Sigmoid colon (tissue), 6 donors: ENCODE measurements at regions not wholly inside any gene's neighbourhood (a gene's known extent, or its start where the extent isn't known, plus 50 kb on each side); places are given as distances from the start of the nearest gene placed in this dataset.
A peak's percentile ranks its signal among the peaks of the same experiment; 100 is the strongest.

Experiments used
- DNase-seq: peaks from one replicate; pipeline ENCODE4 v3.0.0-alpha.2; 2019
- H3K27ac ChIP-seq, 4 donors: fragments of 200-600 bp; sonication (generic); one replicate each; pipeline ENCODE4 v1.5.1; 2016 to 2019; ENCODE audit warnings: mild to moderate bottlenecking in 1 of 4
- H3K27me3 ChIP-seq, 3 donors: fragments of 200-600 bp; sonication (generic); one replicate each; pipeline ENCODE4 v1.5.1; 2019; ENCODE audit warnings: mild to moderate bottlenecking in 1 of 3
- H3K36me3 ChIP-seq, 4 donors: fragments of 200-600 bp; sonication (generic); one replicate each; pipeline ENCODE4 v1.5.1; 2016 to 2019
- H3K4me1 ChIP-seq, 4 donors: fragments of 200-600 bp; sonication (generic); one replicate each; pipeline ENCODE4 v1.5.1; 2017 to 2019
- H3K4me3 ChIP-seq, 4 donors: fragments of 200-600 bp; sonication (generic); one replicate each; pipeline ENCODE4 v1.5.1; 2017 to 2019; ENCODE audit warnings: mild to moderate bottlenecking in 2 of 4, moderate library complexity in 1 of 4
- H3K9me3 ChIP-seq, 4 donors: fragments of 200-600 bp in 3 of 4; sonication (generic) in 3 of 4; one replicate each; pipeline versions ENCODE4 v1.5.1 to v1.6.1; 2013 to 2019
- CTCF ChIP-seq, 4 experiments: fragments of 450-650 bp in 3 of 4; fragments of 200-600 bp in 1 of 4; IDR thresholded peaks; one replicate each; pipeline ENCODE4 v1.5.1; 2016 to 2019; ENCODE audit warnings: antibody characterized with exemption in 4 of 4, mild to moderate bottlenecking in 3 of 4, moderate library complexity in 2 of 4
- EP300 ChIP-seq, 4 donors: sonication (generic); formaldehyde crosslinking; IDR thresholded peaks; one replicate each; pipeline ENCODE4 v1.6.1; 2017; ENCODE audit warnings: antibody characterized with exemption in 4 of 4
- POLR2A ChIP-seq, 2 donors: fragments of 450-650 bp; IDR thresholded peaks; one replicate each; pipeline ENCODE4 v1.6.1; 2016; ENCODE audit warnings: antibody characterized with exemption in 2 of 2, mild to moderate bottlenecking in 2 of 2, moderate library complexity in 2 of 2
- POLR2AphosphoS5 ChIP-seq, 4 donors: sonication (generic); formaldehyde crosslinking; IDR thresholded peaks; one replicate each; pipeline ENCODE4 v1.6.1; 2017; ENCODE audit warnings: antibody characterized with exemption in 4 of 4
- WGBS, 2 donors: extraction: QIAGEN DNeasy Blood & Tissue Kit; methylation state at CpG; one replicate each; pipeline ENCODE4 v1.1.7; 2013; 5-methylcytosine and 5-hydroxymethylcytosine counted together
- intact Hi-C: fragments of 100-400 bp; cut with DNase I; formaldehyde crosslinking; loops from one replicate; pipeline ENCODE4 v1.15.1; 2023
- donor health status: healthy with polysubstance abuse.
- donor health status: healthy.

GRCh38 chr5:158430798-158431167, 571.8 kb upstream of the CLINT1 start:
- DNase-seq = no peak
- Histone ChIP-seq H3K4me3 (no peak overlapping the region), H3K36me3 (no peaks in the 10 kb centered on the region), H3K27me3 (no peaks in the 10 kb centered on the region), H3K4me1 (no peaks in the 10 kb centered on the region), H3K9me3 (no peaks in the 10 kb centered on the region), H3K27ac (peak overlapping the region; percentile 2 to 62 (median 52))
- WGBS, 2 donors = 93 to 96% methylated on average over 2 of the region's 2 CpGs
- intact Hi-C loops = no loop called here
- no peak for TF ChIP-seq CTCF (IDR thresholded peaks at IDR 0.05)
- TF ChIP-seq POLR2A (IDR thresholded peaks at IDR 0.05) = no peak
- TF ChIP-seq POLR2AphosphoS5 (IDR thresholded peaks at IDR 0.05) = no peak
- no peak for TF ChIP-seq EP300 (IDR thresholded peaks at IDR 0.05)

GRCh38 chr5:158430166-158430797, 571.3 kb upstream of the CLINT1 start:
- WGBS, 2 donors = 43 to 57% methylated on average over 2 of the region's 2 CpGs
- Histone ChIP-seq H3K4me3 (no peak overlapping the region), H3K27me3 (no peaks in the 10 kb centered on the region), H3K27ac (peak overlapping the region; percentile 2 to 62 (median 52)), H3K4me1 (no peaks in the 10 kb centered on the region), H3K9me3 (no peaks in the 10 kb centered on the region), H3K36me3 (no peaks in the 10 kb centered on the region)
- no peak for DNase-seq
- TF ChIP-seq POLR2AphosphoS5 (IDR thresholded peaks at IDR 0.05) (peak in 1 of 4 donors; percentile 5), POLR2A (IDR thresholded peaks at IDR 0.05) (no peak)
- intact Hi-C loops = no loop called here

- TF ChIP-seq EP300 (IDR thresholded peaks at IDR 0.05) (no peak), CTCF (IDR thresholded peaks at IDR 0.05) (no peak), POLR2A (IDR thresholded peaks at IDR 0.05) (no peak), POLR2AphosphoS5 (IDR thresholded peaks at IDR 0.05) (no peak)
- H3K27ac ChIP-seq = peak overlapping the region in 3 of 4 donors; percentile 37 to 61 (median 43)
These were observed 570.6 kb upstream of the CLINT1 start for GRCh38 chr5:158429564-158429963.

GRCh38 chr5:158423623-158424200, 564.8 kb upstream of the CLINT1 start:
- H3K27ac ChIP-seq = peak overlapping the region; percentile 13 to 47 (median 22)
- intact Hi-C loops = no loop called here
- no peak overlapping the region for H3K4me3 ChIP-seq
- no peak for TF ChIP-seq POLR2AphosphoS5 (IDR thresholded peaks at IDR 0.05)
- TF ChIP-seq CTCF (IDR thresholded peaks at IDR 0.05) = no peak
- no peak for TF ChIP-seq EP300 (IDR thresholded peaks at IDR 0.05)
- no peak for TF ChIP-seq POLR2A (IDR thresholded peaks at IDR 0.05)
- no peaks in the 10 kb centered on the region for H3K9me3 ChIP-seq
- 78 to 80% methylated on average over 2 of the region's 2 CpGs for WGBS, 2 donors
- peaks cover 0 to 4% (median 0%) of the 10 kb centered on the region in 4 donors for H3K4me1 ChIP-seq
- H3K36me3 ChIP-seq = no peaks in the 10 kb centered on the region
- no peak for DNase-seq
- no peaks in the 10 kb centered on the region for H3K27me3 ChIP-seq

More at GRCh38 chr5:158429564-158429963, 570.6 kb upstream of the CLINT1 start:
- Histone ChIP-seq H3K27me3 (no peaks in the 10 kb centered on the region), H3K9me3 (no peaks in the 10 kb centered on the region), H3K4me3 (no peak overlapping the region), H3K4me1 (no peaks in the 10 kb centered on the region), H3K36me3 (no peaks in the 10 kb centered on the region)
- DNase-seq = no peak
- 38 to 41% methylated on average over 4 of the region's 4 CpGs for WGBS, 2 donors
- intact Hi-C loops = no loop called here

GRCh38 chr5:158422653-158423515, 563.9 kb upstream of the CLINT1 start:
- Histone ChIP-seq H3K9me3 (no peaks in the 10 kb centered on the region), H3K27ac (peak overlapping the region; percentile 13 to 47 (median 22)), H3K4me3 (no peak overlapping the region), H3K36me3 (no peaks in the 10 kb centered on the region), H3K27me3 (no peaks in the 10 kb centered on the region), H3K4me1 (peaks cover 0 to 4% (median 0%) of the 10 kb centered on the region in 4 donors)
- no peak for DNase-seq
- no peak for TF ChIP-seq POLR2AphosphoS5 (IDR thresholded peaks at IDR 0.05)
- TF ChIP-seq EP300 (IDR thresholded peaks at IDR 0.05) = no peak
- TF ChIP-seq CTCF (IDR thresholded peaks at IDR 0.05) = no peak
- TF ChIP-seq POLR2A (IDR thresholded peaks at IDR 0.05) = no peak
- intact Hi-C loops = no loop called here
- WGBS, 2 donors = 90 to 92% methylated on average over 9 of the region's 9 CpGs
